Liver (tissue), 3 donors: ENCODE measurements at regions not wholly inside any gene's neighbourhood (a gene's known extent, or its start where the extent isn't known, plus 50 kb on each side); places are given as distances from the start of the nearest gene placed in this dataset.

Experiments
- ATF3 ChIP-seq: IDR thresholded peaks from 2 replicates; pipeline ENCODE4 v1.6.1; 2016; ENCODE audit warnings: antibody characterized with exemption
- CTCF ChIP-seq: fragments of 150-350 bp; IDR thresholded peaks from 2 replicates; pipeline ENCODE4 v1.5.1; 2017; ENCODE audit warnings: improper control_type of control experiment, low read depth, low read length; ENCODE audit not compliant: missing input control
- EGR1 ChIP-seq, 2 donors: IDR thresholded peaks; 2 replicates each; pipeline ENCODE4 v1.6.1; 2016 to 2018; ENCODE audit warnings: antibody characterized with exemption in 2 of 2, low read depth in 2 of 2
- HNF4A ChIP-seq, 2 donors: conservative IDR thresholded peaks; 2 replicates each; pipeline ENCODE4 v1.6.1; 2016; ENCODE audit warnings: antibody characterized with exemption in 2 of 2, mild to moderate bottlenecking in 2 of 2
- JUND ChIP-seq, 2 donors: IDR thresholded peaks; 2 replicates each; pipeline ENCODE4 v1.6.1; 2016; ENCODE audit warnings: antibody characterized with exemption in 2 of 2
- MAX ChIP-seq: IDR thresholded peaks from 2 replicates; pipeline ENCODE4 v1.6.1; 2016; ENCODE audit warnings: antibody characterized with exemption
- REST ChIP-seq: IDR thresholded peaks from 2 replicates; pipeline ENCODE4 v1.6.1; 2016; ENCODE audit warnings: antibody characterized with exemption, mild to moderate bottlenecking
- YY1 ChIP-seq: IDR thresholded peaks from 2 replicates; pipeline ENCODE4 v1.6.1; 2016; ENCODE audit warnings: antibody characterized with exemption, mild to moderate bottlenecking
- donor health status: healthy.
- donor health status: healthy.

GRCh38 chr11:13109616-13110015 lies 100.5 kb downstream of the RASSF10 start:
- no peak for TF ChIP-seq ATF3
- TF ChIP-seq CTCF = no peak
- TF ChIP-seq EGR1 (IDR thresholded peaks at IDR 0.05; ENCODE audit: low read depth in 2 of 2) = no peak
- TF ChIP-seq YY1 = no peak
- no peak for TF ChIP-seq REST
- no peak for TF ChIP-seq HNF4A (conservative IDR thresholded peaks at IDR 0.05)
- no peak for TF ChIP-seq JUND (IDR thresholded peaks at IDR 0.05)
- no peak for TF ChIP-seq MAX
